ENCODE measurements at regions not wholly inside any gene's neighbourhood (a gene's known extent, or its start where the extent isn't known, plus 50 kb on each side); places are given as distances from the start of the nearest gene placed in this dataset.
A peak's percentile ranks its signal among the peaks of the same experiment; 100 is the strongest.
"Not testable (repeated sequence)": the region's sequence is repeated elsewhere in the genome, so short reads cannot be mapped to it uniquely, and the experiment has no call there.

DNA sequence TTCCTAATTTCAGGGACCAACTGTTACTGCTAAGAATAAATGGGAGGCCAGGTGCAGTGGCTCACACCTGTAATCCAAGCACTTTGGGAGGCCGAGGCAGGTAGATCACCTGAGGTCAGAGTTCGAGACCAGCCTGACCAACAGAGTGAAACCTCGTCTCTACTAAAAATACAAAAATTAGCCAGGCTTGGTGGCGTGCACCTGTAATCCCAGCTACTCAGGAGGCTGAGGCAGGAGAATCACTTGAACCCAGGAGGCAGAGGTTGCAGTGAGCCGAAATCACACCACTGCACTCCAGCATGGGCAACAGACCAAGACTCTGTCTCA lies 95.6 kb upstream of the CHD2 start:
- not testable (repeated sequence) for DNase-seq (ENCODE audit: low read depth, low spot score)

DNA sequence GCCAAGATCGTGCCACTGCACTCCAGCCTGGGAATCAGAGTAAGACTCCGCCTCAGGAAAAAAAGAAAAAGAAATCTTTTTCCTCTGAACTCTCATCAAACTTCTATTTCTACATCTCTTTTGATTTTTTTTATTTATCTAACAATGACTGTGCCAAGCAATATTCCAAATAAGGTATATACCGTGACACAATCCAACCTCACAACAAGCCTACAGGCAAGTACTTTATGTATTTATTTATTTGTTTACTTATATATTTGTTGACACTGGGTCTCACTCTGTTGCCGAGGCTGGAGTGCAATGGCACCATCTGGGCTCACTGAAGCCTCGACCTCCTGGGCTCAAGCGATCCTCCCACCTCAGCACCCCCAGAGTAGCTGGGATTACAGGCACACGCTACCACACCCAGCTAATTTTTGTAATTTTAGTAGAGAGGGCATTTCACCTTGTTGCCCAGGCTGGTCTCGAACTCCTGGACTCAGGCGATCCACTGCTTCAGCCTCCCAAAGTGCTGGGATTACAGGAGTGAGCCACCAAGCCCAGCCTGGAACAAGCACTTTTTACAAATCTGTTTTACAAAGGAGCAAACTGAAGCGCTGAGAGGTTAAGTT lies 94.9 kb upstream of the CHD2 start:
- no peak for DNase-seq (ENCODE audit: low read depth, low spot score)

DNA sequence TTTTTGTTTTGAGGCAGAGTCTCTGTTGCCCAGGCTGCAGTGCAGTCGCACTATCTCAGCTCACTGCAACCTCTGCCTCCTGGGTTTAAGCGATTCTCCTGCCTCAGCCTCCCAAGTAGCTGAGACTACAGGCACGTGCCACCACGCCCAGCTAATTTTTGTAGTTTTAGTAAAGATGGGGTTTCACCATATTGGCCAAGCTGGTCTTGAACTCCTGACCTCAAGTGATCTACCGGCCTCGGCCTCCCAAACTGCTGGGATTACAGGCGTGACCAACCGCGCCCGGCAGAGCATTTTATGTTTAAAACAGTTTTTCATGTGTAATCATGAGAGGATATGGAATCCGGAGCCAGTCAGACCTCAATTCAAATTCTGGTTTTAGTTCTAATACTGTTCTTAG lies 94.0 kb upstream of the CHD2 start:
- DNase-seq (ENCODE audit: low read depth, low spot score), result not testable (repeated sequence)

DNA sequence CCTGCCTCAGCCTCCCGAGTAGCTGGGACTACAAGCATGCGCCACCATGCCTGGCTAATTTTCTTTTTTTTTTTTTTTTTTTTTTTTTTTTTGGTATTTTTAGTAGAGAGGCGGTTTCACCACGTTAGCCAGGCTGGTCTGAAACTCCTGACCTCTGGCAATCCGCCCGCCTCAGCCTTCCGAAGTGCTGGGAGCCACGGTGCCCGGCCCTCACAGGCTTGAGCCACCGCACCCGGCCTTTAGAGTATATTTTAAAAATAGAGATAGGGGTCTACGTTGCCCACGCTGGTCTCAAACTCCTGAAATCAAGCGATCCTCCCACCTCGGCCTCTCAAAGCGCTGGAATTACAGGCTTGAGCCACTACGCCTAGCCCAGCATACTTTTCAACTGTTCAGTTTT lies 93.4 kb upstream of the CHD2 start:
- no peak for DNase-seq (ENCODE audit: low read depth, low spot score)

DNA sequence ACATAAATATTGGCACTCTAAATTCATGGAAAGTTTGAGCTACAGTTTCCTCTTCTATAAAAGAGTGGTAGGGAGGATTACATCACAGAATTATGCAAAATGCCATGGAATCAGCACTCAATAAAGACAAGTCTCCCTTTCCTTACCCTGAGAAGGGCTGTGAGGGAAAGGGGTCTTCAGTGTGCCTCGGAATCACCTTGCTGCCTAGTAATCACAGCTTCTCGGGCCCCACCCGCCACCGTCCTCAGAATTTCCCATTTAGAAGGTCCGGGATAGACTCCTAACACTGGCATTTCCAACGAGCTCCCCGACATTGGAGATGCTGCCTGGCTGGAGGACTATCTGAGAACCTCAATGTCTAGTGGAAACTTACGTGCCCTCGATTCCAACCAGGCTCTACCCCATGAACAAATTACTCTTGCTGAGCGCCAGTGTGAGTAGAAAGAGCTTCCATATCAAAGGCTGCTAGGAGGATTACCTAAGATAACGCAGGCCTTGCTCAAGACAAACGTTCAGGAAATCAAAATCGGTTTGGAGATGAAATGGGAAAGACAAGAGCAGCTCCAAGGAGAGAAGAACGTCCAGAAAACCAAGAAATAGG lies 92.1 kb upstream of the CHD2 start:
- DNase-seq (ENCODE audit: low read depth, low spot score), result no peak

DNA sequence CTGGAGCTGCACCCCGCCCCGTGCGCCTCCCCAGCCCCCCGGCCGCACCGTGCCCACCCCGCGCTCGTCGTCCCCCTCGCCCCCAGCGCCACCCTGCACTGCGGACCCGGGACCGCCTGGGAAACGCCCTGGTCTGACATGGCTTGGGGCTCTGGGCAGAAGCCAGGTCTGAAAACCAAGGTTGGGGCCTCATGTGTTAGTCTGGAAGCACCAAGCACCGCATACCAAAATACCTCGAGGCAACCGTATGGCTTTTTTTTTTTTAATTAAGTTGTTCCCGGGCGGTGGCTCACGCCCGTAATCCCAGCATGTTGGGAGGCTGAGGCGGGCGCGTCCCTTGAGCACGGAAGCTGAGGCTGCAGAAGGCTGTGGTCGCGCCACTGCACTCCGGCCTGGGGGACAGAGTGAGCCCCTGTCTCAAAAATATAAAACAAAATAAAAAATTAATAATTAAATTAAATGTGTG lies 91.5 kb upstream of the CHD2 start:
- no peak for DNase-seq (ENCODE audit: low read depth, low spot score)

DNA sequence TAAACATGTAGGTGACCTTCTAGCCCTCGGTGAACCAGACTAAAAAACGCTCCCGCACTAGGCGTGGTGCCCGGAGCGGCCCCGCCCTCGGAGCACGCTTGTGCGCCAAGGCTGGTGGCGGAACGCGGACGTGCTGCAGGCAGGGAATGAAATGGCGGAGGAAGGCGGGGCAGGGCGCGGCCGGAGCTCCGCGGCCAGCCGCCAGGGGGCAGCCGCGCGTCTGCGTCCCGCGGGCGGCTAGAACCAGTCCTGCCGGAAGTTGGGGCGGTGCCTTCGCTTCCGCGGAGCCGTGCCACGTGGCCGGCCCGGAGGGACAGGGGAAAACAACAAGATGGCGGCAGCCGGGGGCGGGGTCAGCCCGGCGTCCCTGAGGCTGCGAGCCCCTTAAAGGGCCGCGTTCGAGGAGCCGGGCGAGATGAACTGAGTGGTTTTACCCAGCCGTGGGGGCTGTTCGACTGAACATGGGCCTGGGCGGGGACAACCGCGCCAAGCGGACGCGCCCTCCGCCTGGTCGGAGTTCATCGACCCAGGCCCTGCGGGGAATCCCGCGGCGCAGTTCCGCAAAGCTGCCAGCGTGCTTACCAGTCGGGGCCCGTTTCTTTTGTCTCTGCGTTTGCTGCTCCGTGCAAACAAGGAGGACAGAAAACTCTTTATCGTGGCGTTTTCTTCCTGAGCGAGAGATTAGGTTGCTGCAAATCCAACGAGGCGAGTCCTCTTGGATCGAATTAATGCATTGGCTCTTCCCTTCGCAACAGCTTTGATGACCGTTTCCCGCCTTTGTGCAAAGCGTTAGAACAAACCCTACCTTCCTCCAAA lies 90.9 kb upstream of the CHD2 start:
- peak; percentile 81 for DNase-seq (ENCODE audit: low read depth, low spot score)

DNA sequence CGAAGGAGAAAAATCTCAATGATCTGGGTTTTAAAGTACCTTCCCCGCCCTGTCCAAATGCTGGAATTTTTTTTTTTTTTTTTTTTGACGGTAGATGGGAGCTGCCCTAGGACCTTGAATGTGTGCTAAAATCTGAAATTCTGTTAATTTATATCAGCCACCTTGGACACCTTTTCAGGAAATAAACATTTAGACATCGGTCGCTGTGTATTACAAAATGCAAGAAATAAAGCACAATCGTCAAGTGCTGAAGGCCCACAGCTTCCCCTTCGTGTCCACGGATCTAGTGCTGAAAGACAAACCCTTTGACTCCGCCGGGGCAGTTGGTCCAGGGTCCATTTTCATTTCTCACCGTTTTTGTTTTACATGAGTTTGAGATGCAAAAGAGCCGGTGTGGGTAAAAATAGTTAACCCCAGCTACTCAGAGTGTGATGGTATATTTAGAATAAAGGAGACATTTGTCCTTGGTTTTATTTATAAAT lies 90.2 kb upstream of the CHD2 start:
- no peak for DNase-seq (ENCODE audit: low read depth, low spot score)

DNA sequence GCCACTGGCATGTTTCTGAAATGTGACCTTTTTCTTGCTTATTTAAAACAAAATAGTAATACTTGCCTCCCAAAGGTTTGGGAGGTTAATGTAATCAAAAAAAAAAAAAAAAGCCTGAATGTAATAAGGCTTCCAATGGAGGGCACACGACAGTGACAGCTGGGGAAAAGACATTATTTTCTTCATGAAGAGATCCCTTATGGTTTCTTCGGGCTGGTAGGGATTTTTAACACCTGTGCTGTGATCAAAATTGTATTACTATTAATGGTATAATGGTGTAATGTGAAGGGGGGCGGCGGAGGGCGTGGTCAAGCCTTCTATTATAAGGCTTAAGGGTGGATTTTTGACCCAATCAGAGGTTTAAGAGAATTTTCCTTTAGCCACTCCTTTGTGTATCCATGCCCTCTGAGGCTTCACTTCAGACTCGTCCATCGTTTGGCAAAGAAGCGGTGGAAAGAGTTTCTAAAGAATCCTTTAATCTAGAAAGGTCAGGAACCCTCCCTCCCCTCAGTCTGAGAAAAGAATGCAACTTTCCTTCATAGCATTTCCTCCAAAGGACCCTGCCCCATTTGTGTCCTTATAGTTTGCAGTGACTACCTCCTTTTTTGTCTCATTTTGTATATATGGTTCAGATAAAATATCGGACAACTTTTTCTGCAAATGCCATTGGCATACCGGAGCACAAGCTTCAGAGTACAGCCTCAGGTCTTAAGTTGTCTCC lies 89.5 kb upstream of the CHD2 start:
- DNase-seq (ENCODE audit: low read depth, low spot score), result no peak

DNA sequence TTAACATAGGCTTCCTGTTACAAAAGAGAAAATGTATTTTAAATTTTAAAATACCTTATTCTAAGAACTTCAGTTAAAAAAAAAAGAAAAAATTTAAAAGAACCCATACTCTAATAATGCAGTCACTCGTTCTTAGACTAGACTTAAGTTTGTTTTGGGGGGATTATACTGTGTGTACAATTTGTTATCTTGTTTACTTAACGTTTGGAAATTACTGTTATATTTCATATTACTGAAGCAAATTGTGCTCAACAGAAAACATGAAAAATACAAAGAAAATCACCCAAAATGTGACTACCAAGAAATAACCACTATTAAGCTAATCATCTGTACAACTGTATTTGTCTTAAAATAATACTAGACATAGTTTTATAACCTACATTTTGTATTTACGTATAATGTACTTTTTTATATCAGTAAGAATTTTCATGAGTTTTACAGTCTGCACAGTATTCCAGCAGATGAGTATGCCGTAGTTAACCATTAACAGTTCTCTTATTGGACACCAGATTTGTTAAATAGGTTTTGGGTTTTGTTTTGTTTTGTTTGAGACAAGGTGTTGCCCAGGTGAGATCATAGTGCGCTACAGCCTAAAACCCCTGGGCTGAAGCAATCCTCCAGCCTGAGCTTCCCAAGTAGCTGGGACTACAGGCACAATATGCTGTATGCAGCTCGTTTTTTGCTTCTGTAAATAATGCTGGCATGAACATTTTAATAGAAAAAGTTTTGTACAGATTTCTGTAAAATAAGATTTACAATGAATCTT lies 88.8 kb upstream of the CHD2 start:
- no peak for DNase-seq (ENCODE audit: low read depth, low spot score)

DNA sequence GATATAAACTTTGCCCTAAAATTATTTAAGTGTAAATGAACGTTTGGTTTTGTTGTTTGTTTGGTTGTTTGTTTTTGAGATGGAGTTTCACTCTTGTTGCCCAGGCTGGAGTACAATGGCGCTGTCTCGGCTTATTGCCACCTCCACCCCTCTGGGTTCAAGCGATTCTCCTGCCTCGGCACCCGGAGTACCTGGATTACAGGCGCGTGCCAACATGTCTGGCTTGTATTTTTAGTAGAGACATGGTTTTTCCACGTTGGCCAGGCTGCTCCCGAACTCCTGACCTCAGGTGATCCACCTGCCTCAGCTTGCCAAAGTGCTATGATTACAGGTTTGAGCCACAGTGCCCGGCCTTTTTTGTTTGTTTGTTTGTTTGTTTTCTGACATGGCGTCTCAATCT lies 87.9 kb upstream of the CHD2 start:
- DNase-seq (ENCODE audit: low read depth, low spot score), result no peak

DNA sequence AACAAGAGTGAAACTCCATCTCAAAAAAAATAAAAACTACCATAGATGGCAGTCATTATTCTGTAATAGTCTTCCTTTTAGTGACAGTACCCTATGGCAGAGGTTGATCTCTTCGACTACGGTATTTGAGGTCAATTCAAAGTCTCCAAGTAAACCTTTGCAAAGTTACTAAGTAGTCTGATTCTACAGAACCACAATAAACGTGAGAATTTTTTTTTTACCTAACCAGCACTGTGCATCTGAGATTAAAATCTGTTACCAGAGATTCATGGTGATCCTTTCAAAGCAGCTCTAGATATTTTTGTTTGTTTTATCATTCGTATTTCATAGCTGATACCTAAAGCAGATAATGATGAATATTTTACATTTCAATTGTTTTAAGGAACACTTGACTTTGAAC lies 86.6 kb upstream of the CHD2 start:
- DNase-seq (ENCODE audit: low read depth, low spot score), result no peak

DNA sequence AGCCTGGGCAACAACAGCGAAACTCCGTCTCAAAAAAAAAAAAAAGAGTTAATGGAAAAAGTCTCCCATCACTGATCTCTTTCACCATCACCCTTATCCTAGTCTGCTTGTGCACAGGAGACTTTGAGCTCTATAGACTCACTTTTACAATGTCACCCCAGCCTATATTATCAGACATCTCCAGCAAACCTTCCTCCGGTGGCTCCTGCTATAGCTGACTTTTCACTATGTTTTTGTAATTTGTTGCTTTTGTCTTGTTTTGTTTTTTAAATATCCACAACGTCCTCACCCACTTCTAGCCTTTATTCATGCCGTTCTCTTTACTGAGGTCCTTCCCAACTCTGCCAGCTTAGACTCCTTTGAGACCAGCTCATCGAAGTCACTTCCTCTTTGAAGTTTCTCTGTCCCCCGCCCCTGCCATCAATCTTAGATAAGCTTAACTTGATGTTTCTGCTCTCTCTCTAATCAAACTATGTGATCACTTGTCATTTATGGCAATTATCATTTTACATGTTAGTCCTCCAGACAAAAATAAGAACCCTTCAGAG lies 82.7 kb upstream of the CHD2 start:
- DNase-seq (ENCODE audit: low read depth, low spot score), result no peak

DNA sequence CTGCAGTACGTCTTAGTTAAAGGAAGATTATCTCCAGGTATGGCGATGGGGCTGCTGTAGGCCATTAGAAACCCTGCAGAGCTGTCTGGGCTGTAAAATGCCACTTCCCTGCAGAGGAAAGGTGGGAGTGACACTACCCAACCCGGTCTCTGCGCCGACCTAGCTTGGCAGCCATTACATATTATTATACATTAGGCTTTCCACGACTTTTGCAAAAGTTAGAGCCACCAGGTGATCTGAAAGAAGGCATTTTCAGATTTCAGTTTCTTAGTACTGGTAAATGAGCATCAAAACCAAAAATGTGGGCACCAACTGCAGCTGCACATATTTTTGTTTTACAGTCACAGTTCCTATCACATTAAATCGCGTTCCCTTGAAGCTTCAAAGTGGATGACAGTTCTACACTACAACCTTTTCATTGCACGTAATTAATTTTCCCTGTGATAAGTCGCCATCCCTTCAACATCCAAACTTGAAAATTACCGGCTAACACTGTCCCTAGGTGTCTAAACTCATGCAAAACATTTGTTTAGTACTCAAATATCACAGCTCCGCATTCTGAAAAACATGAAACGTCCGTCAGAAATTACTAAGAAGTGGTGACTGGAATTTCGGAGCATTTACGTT lies 81.4 kb upstream of the CHD2 start:
- no peak for DNase-seq (ENCODE audit: low read depth, low spot score)

DNA sequence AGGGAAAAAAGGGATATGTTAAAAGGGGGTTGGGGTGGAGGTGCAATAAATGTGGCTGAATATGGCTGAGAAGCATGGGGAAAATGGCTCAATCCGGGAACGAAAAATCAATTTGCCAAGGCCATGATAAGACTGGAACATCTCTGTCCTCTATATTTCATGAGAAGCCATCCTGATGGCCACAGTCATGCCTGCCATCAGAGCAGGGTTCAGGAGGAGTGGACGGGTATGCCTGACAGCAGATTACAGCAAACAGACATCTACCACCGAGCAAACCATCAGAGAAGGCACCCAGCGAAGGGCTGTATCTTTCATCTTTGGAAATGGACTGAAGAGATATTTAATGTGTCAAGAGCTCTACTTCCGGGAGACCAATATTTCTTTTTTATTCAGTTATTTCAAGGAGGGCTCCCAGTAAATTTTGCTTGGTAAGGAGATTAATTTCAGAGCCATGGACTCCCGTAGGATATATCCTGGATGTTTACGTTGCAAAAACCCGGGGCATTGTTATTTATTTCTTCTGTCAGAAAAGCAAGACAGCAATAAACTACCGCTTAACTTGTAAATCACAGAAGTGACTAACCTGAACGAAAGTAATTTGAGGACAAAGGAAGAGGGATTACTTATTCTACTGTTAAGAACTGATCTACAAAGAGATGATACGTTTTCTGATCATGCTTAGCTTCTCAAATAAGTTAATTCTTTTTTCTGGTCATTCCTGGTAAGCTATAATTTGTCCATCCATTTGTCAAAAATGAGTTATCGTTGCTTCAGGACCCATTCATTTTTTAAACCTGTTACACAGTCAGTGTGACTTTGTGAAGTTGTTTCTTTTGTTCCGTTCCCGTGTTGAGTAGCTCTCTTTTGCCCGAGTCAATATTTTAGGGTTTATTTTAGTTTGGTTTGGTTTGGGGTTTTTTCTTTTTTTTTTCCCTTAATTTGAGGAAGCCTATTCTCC lies 80.6 kb upstream of the CHD2 start:
- DNase-seq (ENCODE audit: low read depth, low spot score), result no peak

DNA sequence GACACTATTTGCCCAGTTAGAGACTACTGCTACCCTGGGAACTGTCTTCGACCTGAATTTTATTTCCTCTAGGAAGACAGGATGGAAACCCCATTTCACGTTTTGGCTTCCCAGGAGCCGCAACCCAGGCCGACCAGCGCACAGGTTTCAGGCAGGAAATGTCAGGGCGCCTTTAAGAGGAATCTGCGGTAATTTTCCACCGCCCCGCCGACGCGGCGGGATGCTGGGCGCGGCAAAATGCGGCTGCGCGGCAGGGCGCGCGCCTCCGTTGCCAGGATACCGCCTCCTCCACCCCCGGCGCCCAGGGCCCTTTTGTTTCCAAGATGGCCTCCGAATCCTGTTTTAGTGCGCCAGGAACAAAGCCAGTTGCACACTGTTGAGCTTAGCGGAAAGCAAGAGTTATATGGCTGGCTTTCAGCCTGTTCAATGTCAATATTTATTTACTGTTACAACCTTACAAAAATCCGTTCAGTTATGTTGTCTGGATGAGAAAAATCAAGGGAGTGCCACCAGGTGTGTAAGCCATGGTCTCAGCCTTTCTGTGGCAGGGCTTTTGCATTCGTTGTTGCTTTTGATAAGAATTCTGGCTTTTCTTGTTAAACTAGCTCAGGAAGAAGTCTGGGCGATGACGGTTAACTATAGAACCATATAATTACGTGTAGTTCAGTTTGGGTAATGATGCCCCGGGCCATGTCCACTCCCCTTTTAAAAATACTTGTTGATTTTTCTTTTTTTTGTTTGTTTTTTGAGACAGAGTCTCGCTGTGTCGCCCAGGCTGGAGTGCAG lies 79.7 kb upstream of the CHD2 start:
- peak; percentile 57 for DNase-seq (ENCODE audit: low read depth, low spot score)

DNA sequence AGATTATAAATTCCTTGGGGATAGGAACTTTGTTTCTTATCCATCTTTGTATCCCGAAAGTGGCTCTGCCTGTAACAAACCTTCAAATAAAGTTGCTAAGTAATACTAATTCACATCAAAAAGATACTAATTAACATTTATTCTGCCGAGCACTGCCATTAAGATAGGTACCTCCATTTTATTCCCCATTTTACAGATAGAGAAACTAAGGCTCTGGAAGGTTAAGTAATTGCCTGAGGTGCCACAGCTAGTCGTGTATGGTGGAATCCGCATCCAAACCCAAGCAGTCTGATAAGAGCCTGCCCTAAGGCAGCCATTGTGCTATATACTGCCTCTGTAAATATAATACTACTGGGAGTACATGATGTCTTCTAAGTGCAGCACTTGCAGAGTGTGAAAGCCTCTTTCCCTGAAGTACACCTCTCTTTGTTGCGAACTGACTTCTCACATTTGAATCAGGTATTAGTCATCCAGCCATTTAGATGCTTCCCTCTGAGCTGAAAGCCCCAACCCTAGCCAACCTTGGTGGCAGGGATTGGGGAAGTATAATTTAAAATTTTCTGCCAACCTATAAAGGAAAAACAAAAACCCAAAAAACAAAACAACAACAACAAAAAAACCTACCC lies 78.5 kb upstream of the CHD2 start:
- DNase-seq (ENCODE audit: low read depth, low spot score), result no peak

All from iPS DF 19.7 (cell line).